Left colon (tissue), 2 donors: ENCODE measurements at regions not wholly inside any gene's neighbourhood (a gene's known extent, or its start where the extent isn't known, plus 50 kb on each side); places are given as distances from the start of the nearest gene placed in this dataset.

Source experiments
- ATAC-seq: fragments of 200-7000 bp; cut with Tn5 transposase; one replicate; pipeline ENCODE4 v1.9.1; 2020; ENCODE audit warnings: mild to moderate bottlenecking, moderate library complexity
- DNase-seq, 2 donors: peaks; one replicate each; pipeline ENCODE4 v3.0.0-alpha.2; 2020
- intact Hi-C, 2 donors: fragments of 100-400 bp; cut with DNase I in 1 of 2; cut with micrococcal nuclease in 1 of 2; formaldehyde crosslinking; loops; one replicate each; pipeline versions ENCODE4 v1.11.2 to v1.14.0; 2022; cut with DNase I, micrococcal nuclease
- donor health status: DM: no; HTN: no; CAD: no.
- donor health status: DM: yes; HTN: yes; CAD: no.

DNA sequence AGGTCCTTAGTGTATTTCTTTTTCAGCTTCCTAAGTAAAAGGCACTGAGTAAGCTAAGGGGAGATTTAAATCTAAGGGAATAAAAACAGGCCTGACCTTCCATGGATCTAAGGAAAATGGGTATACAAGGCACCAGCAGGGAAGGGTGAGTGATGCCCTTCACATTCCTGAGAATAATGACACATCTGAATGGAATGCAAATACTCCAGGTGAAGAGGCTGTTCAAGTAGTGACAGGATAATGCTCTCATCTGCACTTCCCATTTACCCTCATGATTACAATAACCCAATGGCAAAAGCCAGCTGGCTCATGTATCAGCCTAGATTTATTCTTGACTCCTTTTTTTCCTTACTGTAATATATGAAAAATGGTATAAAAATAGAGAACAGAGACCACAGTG lies 216.2 kb upstream of the ACTBL2 start:
- ATAC-seq (no peak), DNase-seq (no peak)
- intact Hi-C loops: no loop called here

DNA sequence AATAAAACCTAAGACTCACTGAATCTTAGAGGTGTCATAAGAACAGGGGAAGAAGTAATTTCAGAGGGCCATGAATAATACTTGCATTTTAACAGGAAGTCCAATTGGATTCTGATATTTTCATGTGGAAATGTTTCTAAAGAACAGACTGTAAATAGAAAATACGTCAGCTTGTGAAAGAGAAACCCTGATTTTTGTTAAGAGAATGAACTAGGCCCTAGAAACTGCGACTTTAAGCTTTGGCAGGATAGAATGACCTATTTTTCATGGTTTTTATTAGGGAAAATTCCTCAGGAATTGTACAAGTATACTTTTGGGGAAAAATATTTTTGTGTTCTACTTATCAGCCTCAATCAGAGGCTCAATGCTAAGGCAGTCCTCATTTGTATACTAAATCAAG lies 215.5 kb upstream of the ACTBL2 start:
- DNase-seq (no peak), ATAC-seq (no peak)
- intact Hi-C loops: no loop called here

DNA sequence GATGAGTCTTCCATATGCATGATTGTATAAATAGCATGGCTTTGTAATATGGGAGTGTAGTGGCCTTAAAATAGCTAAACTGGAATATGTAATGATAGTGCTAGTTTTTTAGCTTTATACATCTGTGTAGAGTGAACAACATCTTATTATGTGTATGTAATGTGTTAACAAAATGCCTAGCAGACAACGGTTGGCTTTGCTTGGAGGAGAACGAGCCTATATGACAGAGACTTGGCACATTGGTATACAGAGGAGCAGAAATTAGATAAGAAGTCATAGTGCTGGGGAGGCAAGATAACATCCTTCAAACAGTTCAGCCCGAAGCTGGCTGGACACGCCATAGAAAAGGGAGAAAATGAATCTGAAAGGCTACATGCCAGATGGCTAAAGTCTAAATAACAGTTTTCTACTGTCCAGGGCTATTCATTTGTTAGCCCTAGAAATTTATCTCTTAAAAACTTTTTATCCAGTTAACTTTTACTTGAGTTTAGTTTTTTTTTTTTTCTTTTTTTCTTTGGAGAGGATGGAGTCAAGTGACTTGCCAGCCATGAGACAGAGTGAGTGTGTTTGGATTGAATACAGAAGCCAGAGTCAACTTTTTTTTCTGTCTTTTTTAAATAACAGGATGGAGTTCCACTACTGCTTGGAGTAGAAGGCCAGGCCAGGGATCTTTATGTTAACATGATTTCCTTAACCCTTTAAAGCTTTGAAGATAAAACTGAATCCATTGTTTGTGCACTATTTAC lies 214.4 kb upstream of the ACTBL2 start:
- DNase-seq (no peak), ATAC-seq (no peak)
- intact Hi-C loops: no loop called here

DNA sequence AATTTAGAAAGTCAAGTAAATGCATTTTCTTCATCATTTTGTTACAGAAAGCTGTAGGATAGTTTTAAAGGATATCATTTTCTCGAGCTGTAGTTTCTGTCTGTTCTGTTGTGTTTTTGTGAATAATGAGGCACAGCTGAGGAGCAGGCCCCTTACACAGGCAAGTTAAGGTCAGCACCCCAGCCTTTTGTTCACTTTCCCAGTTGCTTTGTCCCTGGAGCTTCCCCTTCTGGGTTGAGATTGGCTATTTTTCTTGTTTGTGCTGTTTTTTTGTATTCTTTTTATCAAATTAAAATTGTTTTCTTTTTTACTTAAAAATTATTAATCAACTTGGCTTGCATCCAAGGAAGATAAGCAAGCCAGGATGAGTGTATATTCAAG lies 213.8 kb upstream of the ACTBL2 start:
- no peak for DNase-seq
- intact Hi-C loops: no loop called here
- no peak for ATAC-seq

DNA sequence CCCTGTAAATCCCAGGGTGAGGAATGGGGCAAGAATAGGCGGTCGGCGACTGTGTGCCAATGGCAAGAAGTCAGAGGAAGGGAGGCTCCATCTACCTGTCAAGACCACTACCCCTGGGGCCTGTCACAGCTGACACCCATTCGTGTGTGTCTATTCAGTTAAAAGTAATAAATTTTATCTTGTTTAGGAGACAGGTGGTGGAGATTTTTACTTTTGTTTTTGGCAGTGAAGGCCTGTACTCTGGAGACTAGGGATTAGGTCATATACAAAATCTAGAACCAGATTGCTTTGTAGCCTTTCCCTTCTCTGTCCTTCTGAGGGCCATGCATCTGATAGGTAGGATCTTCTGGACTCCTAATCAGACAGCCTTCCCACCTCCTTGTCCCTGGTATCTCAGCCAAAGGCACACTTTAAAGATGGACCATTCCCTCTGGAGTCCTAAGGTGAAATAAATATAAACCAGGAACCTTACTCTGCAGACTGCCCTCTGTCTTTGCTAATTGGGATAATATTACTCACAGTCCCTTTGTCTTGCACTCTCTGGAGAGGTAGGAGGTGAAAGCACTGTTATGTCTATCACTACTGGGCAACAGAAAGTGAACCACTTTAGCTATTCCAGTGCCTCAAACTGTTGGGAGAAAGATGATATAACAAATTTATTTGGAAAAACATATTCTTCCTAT lies 213.2 kb upstream of the ACTBL2 start:
- DNase-seq (no peak), ATAC-seq (no peak)
- intact Hi-C loops: no loop called here

DNA sequence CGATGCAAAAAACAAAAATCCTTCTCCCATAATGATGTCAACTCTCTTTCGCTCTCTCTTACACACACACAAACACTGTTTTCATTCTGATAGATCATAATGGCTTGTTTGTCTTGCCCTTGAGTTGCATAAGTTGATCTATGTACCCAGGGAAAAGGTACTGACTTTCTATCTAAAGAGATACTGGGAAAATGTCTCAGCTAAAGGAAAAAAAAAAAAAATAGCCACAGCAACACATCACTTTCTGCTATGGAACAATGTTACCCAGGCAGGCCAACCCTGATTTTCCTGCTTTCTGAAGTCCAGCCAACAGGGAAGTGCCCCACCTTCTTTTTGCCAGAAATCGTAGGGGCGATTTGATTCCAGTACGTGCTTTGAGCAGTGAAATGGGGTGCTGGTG lies 212.6 kb upstream of the ACTBL2 start:
- intact Hi-C loops: no loop called here
- DNase-seq: no peak
- no peak for ATAC-seq

DNA sequence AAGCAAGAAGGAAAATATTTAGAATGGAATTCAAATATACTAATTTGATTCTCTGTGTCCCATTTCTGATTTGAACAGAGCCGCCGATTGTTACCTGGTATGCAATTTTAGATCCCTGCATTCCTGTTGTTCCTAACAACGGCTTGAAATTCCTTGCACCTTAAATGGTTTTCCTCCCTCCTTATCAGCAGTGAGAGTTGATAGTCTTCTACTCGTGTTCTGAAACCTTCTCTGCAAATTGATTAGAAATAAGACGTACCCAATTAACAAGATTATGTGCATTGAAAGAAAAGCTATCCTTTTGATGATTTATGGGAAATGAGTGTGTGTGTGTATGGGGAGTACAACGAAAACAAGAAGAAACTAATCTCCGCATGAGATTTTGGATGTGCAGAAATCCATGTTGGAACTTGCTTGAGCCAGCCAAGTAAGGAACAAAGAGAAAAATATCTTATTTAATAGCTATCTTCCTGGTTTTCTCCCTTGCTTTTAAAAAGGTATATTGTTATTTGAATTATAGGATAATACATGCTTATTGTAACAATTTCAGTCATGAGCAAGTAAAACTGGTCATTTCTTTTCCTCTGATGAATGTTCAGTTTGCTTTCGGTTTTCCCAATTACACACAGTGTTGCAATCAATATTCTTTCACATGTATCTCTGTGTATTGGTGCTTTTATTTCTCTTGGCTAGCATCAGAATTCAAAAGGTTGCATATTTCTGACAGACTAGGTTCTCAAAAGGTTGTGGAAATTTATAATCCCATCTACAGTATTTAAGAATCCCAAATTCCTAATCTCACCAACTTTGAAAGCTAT lies 211.1 kb upstream of the ACTBL2 start:
- DNase-seq (no peak), ATAC-seq (no peak)
- intact Hi-C loops: no loop called here

DNA sequence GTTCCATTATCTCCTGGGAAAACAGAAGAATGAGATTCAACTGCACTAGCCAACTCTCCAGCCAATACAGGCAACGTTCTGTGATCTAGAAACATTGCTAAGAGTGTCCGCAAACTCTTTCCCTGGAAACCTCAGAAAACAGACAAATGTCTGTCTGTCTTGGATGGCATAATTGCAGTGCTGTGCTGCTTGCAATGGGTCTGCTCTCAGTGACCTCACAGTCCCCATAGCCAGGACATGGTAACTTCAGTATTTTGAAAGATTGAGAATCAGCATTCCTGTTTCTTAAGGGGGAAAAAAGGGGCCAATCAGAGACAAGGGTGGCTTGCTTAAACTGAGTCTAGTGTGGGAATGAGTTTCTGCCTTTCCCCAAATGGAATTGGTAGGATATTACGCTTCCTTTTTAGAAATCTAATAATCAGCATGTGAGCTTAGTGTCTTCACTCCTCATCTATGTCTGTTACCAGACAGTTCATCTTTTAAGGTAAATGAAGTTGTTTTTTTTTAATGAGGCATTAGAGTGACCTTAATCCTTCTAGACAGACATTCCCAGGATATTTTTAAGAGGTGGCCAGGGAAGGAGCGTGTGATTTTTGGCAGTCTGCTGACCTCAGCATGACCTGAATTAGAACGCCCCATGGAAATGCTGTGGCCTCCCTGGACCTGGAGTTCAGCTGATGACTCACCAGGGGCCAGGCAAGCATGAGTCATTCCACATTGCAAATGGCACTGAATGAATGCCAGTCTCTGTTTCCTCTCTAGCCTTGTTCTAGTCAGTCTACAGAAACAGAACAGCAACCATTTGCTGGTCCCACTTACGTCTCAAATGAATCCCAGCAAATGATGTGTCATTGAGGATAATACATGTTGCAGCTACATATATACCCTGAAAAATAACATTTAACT lies 210.2 kb upstream of the ACTBL2 start:
- DNase-seq (peak in 1 of 2 donors; percentile 33), ATAC-seq (peak; percentile 49)
- intact Hi-C loops: no loop called here

DNA sequence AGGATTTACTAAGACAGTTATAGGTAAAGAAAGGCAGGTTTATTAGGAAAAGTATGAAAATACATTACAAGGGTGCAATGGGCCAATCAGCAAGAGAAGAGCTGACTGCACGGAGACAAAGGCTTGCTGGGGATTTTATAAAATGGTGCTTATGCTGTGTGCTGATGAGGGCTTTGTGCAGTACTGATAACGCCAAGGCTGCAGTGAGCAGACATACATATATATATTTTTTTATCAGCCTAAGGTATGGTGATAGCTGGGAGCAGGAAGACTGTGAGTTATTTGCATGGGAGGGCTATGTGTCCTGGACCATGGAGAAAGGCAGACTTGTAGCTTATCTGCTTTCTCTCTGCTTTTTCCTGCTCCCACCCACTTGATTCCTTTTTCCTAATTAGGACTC lies 208.1 kb upstream of the ACTBL2 start:
- ATAC-seq (no peak), DNase-seq (no peak)
- intact Hi-C loops: no loop called here

DNA sequence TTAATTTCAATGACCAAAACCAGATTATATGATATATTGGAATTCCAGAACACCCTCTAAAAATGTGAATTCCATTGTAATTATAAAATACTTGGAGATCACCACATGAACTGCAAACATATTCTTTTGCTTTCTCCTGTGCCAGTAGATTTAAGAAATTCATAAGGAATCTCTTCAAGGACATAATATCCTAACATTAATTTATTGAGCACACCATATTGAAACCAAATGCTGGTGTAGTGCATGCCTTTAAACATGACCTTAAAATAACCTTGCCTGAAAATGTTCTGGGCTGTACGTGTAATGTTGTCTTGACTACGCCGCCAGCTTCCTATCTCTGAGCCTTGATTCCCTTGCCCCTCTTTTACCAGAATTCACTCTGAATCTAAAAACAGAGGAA lies 205.0 kb upstream of the ACTBL2 start:
- DNase-seq (no peak), ATAC-seq (no peak)
- intact Hi-C loops: no loop called here

DNA sequence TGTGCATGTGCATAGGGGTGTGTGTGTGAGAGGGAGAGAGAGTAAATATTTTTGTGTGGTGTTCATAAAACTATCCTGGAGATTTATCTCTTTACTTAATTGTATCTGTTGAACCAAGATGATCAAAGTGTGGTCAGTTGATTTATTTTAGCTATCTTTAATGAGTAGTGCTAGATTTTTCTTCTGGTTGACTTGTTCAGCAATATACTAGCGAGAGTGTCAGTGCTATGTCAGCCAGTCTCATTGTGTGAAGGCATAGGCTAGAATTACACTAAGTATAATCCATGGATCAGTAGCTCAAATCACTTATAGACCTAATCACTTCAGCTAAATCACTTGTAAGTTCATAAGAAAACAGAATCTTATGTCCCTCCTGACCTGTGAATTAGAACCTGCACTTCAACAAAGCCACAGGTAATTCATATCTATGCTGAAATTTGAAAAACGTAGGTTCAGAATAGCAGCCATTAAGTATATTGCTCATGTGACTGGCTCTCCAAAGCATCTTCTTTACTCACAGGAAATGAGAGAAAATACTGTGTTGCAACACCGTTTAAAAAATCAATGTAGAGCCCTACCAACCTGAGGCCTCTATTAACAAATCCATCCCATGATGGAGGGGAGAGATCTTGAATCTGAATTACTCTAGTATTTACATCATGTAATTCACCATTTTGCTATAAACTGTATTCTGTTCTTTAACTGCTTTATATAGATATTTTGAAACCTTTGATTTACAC lies 203.1 kb upstream of the ACTBL2 start:
- ATAC-seq (no peak), DNase-seq (no peak)
- intact Hi-C loops: no loop called here

DNA sequence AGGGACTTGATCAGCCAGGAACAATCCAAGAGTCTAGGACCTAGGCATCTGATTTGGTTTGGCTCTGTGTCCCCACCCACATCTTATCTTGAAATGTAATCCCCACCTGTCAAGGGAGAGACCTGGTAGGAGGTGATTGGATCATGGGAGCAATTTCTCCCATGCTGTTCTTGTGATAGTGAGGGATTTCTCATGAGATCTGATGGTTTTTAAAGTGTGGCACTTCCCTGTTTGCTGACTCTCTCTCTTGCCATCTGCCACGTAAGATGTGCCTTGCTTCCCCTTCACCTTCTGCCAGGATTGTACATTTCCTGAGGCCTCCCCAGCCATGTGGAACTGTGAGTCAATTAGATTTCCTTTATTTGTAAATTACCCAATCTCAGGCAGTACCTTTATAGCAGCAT lies 201.7 kb upstream of the ACTBL2 start:
- intact Hi-C loops: no loop called here
- DNase-seq (no peak), ATAC-seq (no peak)

DNA sequence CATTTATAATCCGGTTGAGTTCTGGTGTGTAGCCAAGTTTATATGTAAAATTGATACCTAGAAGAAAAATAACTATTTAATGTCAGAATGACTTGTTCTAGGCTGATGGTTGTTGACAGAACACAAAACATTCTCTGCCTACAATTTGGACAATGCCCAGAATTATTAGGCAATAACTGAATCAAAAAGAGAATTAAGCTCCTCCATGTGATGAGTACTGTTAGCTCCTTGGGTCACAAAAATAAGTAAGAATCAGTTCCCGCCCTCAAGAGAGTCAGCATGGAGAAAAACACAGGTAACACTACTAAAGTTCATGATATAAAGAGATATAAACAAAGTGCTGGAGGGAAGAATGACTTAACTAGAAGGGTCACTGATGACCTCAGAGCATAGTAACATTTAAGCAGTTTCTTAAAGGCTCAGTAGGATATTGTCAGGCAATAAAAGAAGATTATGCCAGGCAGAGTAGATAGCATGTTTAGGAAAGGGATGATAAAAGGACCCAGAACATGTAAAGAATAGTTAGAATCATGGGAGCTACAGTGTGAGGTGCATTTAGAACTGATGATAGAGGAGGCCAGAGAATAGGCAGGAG lies 200.5 kb upstream of the ACTBL2 start:
- DNase-seq: no peak
- intact Hi-C loops: no loop called here
- ATAC-seq: no peak

DNA sequence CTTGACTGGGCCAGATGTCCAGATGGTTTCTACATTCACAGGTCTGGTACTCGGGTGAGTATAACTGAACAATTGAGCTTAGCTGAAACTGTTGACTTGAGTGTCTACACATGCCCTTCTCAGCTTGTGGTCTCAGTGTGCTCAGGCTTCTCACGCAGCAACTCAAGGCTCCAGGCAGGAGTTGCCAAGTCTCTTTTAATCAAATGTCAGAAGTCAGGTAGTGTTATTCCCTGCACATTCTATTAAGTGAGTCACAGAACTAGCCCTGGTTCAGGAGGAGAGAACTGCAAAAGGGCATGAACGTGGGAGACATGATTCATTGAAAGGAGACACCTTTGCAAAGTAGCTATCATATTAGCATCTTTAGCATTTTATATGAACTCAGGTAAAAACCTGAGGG lies 199.3 kb upstream of the ACTBL2 start:
- intact Hi-C loops: no loop called here
- DNase-seq (no peak), ATAC-seq (no peak)

DNA sequence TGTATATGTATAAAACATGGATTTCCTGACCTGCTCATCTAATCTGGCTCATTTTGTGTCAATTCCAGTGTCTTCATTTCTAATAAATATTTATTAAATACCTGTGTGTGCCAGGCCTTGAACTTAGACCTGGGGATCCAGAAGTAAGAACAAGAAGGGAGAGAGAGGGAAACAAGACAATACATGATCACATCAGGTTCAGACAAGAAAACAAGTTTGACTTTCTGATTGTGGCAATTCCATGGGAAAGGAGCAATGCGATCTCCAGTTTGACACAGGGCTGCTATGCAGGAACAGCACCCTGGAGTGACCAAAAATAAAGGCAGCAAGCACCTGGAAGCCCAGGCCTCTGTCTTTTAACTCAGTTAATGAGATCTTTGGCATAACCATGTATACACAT lies 198.1 kb upstream of the ACTBL2 start:
- intact Hi-C loops: no loop called here
- DNase-seq (no peak), ATAC-seq (no peak)

DNA sequence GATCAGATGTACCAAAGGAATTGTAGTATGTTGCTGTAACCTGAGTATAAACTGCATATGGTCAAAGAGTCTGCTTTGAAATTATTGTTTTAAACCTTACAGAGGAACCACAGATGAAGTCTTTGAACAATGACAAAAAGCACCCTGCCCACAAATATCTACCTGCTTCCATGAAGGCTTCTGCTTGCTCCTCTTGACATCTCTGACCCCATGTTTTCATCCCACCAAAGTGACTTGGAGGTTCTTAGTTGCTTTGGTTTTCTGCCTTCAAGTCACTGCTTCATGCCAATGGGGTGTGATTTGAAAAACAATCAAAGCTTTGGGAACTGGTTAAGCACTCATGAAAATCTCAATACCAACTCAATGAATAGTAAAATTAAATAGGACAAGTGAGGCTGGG lies 194.6 kb upstream of the ACTBL2 start:
- ATAC-seq (no peak), DNase-seq (no peak)
- intact Hi-C loops: no loop called here

DNA sequence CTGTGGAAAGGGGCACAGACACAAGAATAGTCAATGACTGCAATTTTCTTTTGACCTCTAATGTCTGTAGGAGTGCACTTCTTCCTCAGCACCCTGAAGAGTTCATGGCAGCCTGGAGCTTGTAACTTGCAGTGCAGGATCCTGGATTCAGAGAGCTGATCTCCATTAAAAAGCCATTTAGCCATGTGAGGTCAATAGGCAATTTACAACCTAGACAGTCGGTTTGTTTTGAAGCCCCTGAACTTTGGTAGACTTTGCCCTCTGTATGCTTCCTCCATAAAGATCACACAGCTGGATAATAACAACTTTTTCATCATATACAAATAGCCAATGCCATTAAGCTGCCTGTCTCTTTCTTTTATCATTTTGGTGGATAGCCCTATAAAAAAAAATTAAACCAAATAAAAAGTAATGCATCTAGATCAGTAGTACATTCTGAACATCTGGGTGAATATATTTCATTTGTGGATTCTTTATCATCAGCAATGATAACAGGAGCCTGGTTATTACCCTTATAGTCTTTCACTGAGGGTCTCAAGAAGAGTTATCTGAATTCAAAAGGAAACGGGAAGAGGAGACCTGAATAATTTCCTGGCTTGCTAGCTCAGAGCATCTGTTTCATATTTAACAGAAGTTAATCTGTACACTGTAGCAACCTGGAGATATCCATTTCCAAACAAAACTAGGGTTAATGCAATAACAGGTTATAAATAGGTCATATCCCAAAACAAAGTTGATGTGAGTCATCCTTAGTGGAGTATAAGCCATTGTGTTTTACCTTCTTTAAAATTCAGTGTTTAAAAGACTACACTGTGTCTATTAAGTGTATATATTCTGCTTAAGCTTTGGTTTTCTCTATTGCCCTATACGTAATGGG lies 193.8 kb upstream of the ACTBL2 start:
- intact Hi-C loops: no loop called here

More for the DNA sequence above, 193.8 kb upstream of the ACTBL2 start:
- ATAC-seq (no peak), DNase-seq (no peak)
